IMR-90 (cell line): ENCODE measurements at regions not wholly inside any gene's neighbourhood (a gene's known extent, or its start where the extent isn't known, plus 50 kb on each side); places are given as distances from the start of the nearest gene placed in this dataset.

Experiments
- ATAC-seq: fragments of 200-7000 bp; cut with Tn5 transposase; 2 replicates; pipeline ENCODE4 v1.9.1; 2020; ENCODE audit warnings: low read depth, mild to moderate bottlenecking, moderate library complexity
- BruUV-seq: library from RNA; stranded (reverse); fragments of 400-500 nt; replicated peaks from 2 replicates; lab custom pipeline; 2021; lab: Mats Ljungman, UMichigan
- CTCF ChIA-PET: fragments of 300-600 bp; formaldehyde crosslinking; extraction: SDS; loops from one replicate; lab custom pipeline; 2021; ENCODE audit warnings: antibody characterized with exemption; lab: Yijun Ruan, JAX
- POLR2A ChIA-PET: fragments of 300-600 bp; sonication (Branson Sonifier 250); formaldehyde crosslinking; loops from one replicate; lab custom pipeline; 2022; ENCODE audit warnings: antibody characterized with exemption; ENCODE audit not compliant: unreplicated experiment; lab: Charles Lee
- DNase-seq: peaks from one replicate; pipeline ENCODE4 v3.0.0; 2013
- H2AFZ ChIP-seq: replicated peaks from 2 replicates; pipeline ENCODE3; 2013; ENCODE audit warnings: low read length, mild to moderate bottlenecking; ENCODE audit not compliant: poor library complexity
- H2AK5ac ChIP-seq: 2 replicates; pipeline ENCODE4 v1.6.1; 2013; ENCODE audit warnings: low read depth, low read length, inconsistent platforms
- H2AK9ac ChIP-seq: replicated peaks from 2 replicates; pipeline ENCODE3; 2013; ENCODE audit warnings: mild to moderate bottlenecking, low read depth, low read length, moderate library complexity; ENCODE audit not compliant: poor library complexity
- H2BK120ac ChIP-seq: 2 replicates; pipeline ENCODE4 v1.6.1; 2013; ENCODE audit warnings: low read depth, low read length, inconsistent platforms
- H2BK15ac ChIP-seq: 3 replicates; pipeline ENCODE4 v1.6.1; 2013; ENCODE audit warnings: low read depth, low read length, inconsistent platforms
- H2BK20ac ChIP-seq: 2 replicates; pipeline ENCODE4 v1.6.1; 2013; ENCODE audit warnings: low read depth, mild to moderate bottlenecking, inconsistent platforms, low read length, moderate library complexity
- H2BK5ac ChIP-seq: 2 replicates; pipeline ENCODE4 v1.6.1; 2013; ENCODE audit warnings: mild to moderate bottlenecking, low read depth, low read length, inconsistent platforms; ENCODE audit not compliant: poor library complexity, severe bottlenecking
- H3K14ac ChIP-seq: replicated peaks from 2 replicates; pipeline ENCODE4 v1.6.1; 2013; ENCODE audit warnings: low read depth, low read length, inconsistent platforms
- H3K18ac ChIP-seq: 2 replicates; pipeline ENCODE4 v1.6.1; 2013; ENCODE audit warnings: low read depth, low read length, control low read depth
- H3K23ac ChIP-seq: 2 replicates; pipeline ENCODE4 v1.6.1; 2013; ENCODE audit warnings: low read depth, low read length, inconsistent platforms
- H3K27ac ChIP-seq: 2 replicates; pipeline ENCODE4 v1.5.1; 2013; ENCODE audit warnings: mild to moderate bottlenecking, control low read depth, low read length; ENCODE audit not compliant: insufficient read depth
- H3K27me3 ChIP-seq: 2 replicates; pipeline ENCODE4 v1.6.1; 2013; ENCODE audit warnings: low read length; ENCODE audit not compliant: control insufficient read depth, insufficient read depth
- H3K36me3 ChIP-seq: 2 replicates; pipeline ENCODE4 v1.6.1; 2013; ENCODE audit warnings: low read length, mixed read lengths; ENCODE audit not compliant: control insufficient read depth, insufficient read depth
- H3K4ac ChIP-seq: 2 replicates; pipeline ENCODE4 v1.6.1; 2013; ENCODE audit warnings: low read depth, low read length, inconsistent platforms
- H3K4me1 ChIP-seq: 2 replicates; pipeline ENCODE4 v1.6.1; 2013; ENCODE audit warnings: low read length, mixed read lengths; ENCODE audit not compliant: control insufficient read depth, insufficient read depth
- H3K4me2 ChIP-seq: 2 replicates; pipeline ENCODE4 v1.6.1; 2013; ENCODE audit warnings: low read depth, mild to moderate bottlenecking, control low read depth, low read length, moderate library complexity
- H3K4me3 ChIP-seq: 2 replicates; pipeline ENCODE4 v1.5.1; 2013; ENCODE audit warnings: low read depth, mild to moderate bottlenecking, control low read depth, low read length, moderate library complexity; ENCODE audit not compliant: insufficient read depth
- H3K56ac ChIP-seq: 2 replicates; pipeline ENCODE4 v1.6.1; 2013; ENCODE audit warnings: low read length, inconsistent platforms; ENCODE audit not compliant: insufficient read depth; ENCODE audit errors: extremely low read depth
- H3K79me1 ChIP-seq, 2 experiments: 2 replicates each; pipeline ENCODE4 v1.6.1; 2013; ENCODE audit warnings: low read length in 2 of 2, inconsistent platforms in 1 of 2, low read depth in 1 of 2
- H3K9ac ChIP-seq: 2 replicates; pipeline ENCODE4 v1.6.1; 2013; ENCODE audit warnings: low read depth, low read length, control low read depth
- H3K9me1 ChIP-seq: 2 replicates; pipeline ENCODE4 v1.6.1; 2013; ENCODE audit warnings: low read length, inconsistent platforms; ENCODE audit not compliant: insufficient read depth
- H3K9me3 ChIP-seq: 2 replicates; pipeline ENCODE4 v1.6.1; 2013; ENCODE audit warnings: low read length; ENCODE audit not compliant: control insufficient read depth, insufficient read depth
- H4K20me1 ChIP-seq: 2 replicates; pipeline ENCODE4 v1.6.1; 2013; ENCODE audit warnings: low read length, inconsistent platforms; ENCODE audit not compliant: insufficient read depth
- H4K5ac ChIP-seq: 2 replicates; pipeline ENCODE4 v1.6.1; 2013; ENCODE audit warnings: mild to moderate bottlenecking, low read depth, low read length, control low read depth
- H4K8ac ChIP-seq, 2 experiments: 2 replicates each; pipeline ENCODE4 v1.6.1; 2013; ENCODE audit warnings: low read depth in 2 of 2, low read length in 2 of 2, control low read depth in 1 of 2, inconsistent platforms in 1 of 2
- H4K91ac ChIP-seq: 2 replicates; pipeline ENCODE4 v1.6.1; 2013; ENCODE audit warnings: low read depth, low read length, inconsistent platforms; ENCODE audit not compliant: insufficient read depth
- BHLHE40 ChIP-seq: fragments of 150-350 bp; IDR thresholded peaks from 2 replicates; pipeline ENCODE4 v1.6.1; 2016; ENCODE audit warnings: mild to moderate bottlenecking, low read depth, low read length
- FOS ChIP-seq: fragments of 150-350 bp; IDR thresholded peaks from 2 replicates; pipeline ENCODE4 v1.6.1; 2016; ENCODE audit warnings: low read depth, low read length
- MAFK ChIP-seq: IDR thresholded peaks from 2 replicates; pipeline ENCODE4 v1.6.1; 2012; ENCODE audit warnings: low read depth, low read length, improper control_type of control experiment
- MAZ ChIP-seq: IDR thresholded peaks from 2 replicates; pipeline ENCODE4 v1.6.1; 2012; ENCODE audit warnings: low read depth, mild to moderate bottlenecking, low read length, improper control_type of control experiment, moderate library complexity, borderline replicate concordance
- RAD21 ChIP-seq: IDR thresholded peaks from 2 replicates; pipeline ENCODE4 v1.6.1; 2012; ENCODE audit warnings: low read length, improper control_type of control experiment
- RFX5 ChIP-seq: IDR thresholded peaks from 2 replicates; pipeline ENCODE4 v1.8.0; 2012; ENCODE audit warnings: low read depth, mild to moderate bottlenecking, low read length, moderate library complexity
- SMC3 ChIP-seq: fragments of 150-350 bp; IDR thresholded peaks from 2 replicates; pipeline ENCODE4 v1.6.1; 2016; ENCODE audit warnings: low read depth, mild to moderate bottlenecking, antibody characterized with exemption, low read length, moderate library complexity
- WGBS, 2 experiments: methylation state at CpG; one replicate each; pipeline versions ENCODE4 v1.1.5 to v1.1.7; 2013; ENCODE audit warnings: missing lambda C conversion rate in 2 of 2; ENCODE audit not compliant: insufficient read length in 1 of 2; ENCODE audit errors: extremely low coverage in 2 of 2; 5-methylcytosine and 5-hydroxymethylcytosine counted together
- dilution Hi-C: fragments of 300-500 bp; cut with HindIII; formaldehyde crosslinking; loops from one replicate; pipeline ENCODE4 v1.14.3; 2018; ENCODE audit warnings: low sequenced_read_pairs; ENCODE audit not compliant: unreplicated experiment
- in situ Hi-C: fragments of 300-500 bp; cut with MboI; formaldehyde crosslinking; loops from 3 replicates; pipeline ENCODE4 v1.14.3; 2019; ENCODE audit warnings: low sequenced_read_pairs, inconsistent platforms, mixed read lengths
- intact Hi-C: fragments of 100-400 bp; cut with micrococcal nuclease; formaldehyde crosslinking; loops from 2 replicates; pipeline ENCODE4 v1.10.0; 2022
- TF ChIP-seq, protein P1 (sequence below): conservative IDR thresholded peaks from 2 replicates; pipeline ENCODE4 v1.5.1; 2012; ENCODE audit warnings: mild to moderate bottlenecking, low read depth, low read length, improper control_type of control experiment

DNA sequence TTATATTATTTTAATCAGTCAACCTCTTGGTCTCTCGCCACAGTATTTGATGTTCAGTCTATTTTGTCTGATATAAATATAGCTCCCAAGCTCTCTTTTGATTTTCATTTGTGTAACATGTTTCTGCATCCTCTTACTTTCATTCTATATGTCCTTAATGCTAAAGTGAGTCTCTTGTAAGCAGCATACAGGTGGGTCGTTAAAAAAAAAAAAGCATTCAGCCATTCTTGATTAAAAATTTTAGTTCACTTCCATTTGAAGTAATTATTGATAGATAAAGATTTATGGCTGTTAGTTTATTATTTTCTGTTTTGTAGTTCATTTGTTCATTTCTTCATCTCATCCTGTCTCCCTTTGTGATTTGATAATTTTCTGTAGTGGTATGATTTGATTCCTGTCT, 229.1 kb downstream of the GUCY2F start:
- no peak overlapping the region for H4K91ac ChIP-seq
- H2AFZ ChIP-seq, result no peak overlapping the region
- in situ Hi-C loops (no loop called here), intact Hi-C loops (no loop called here), dilution Hi-C loops (no loop called here)
- no peak overlapping the region for H2BK5ac ChIP-seq
- no peaks in the 10 kb centered on the region for H3K36me3 ChIP-seq
- H3K18ac ChIP-seq, result no peak overlapping the region
- H3K79me1 ChIP-seq, result no peaks in the 10 kb centered on the region
- no peak for ATAC-seq
- no peak overlapping the region for H3K4me2 ChIP-seq
- H3K27me3 ChIP-seq, result no peaks in the 10 kb centered on the region
- POLR2A ChIA-PET, result no interaction called here
- H2BK120ac ChIP-seq, result no peak overlapping the region
- no peak overlapping the region for H2AK9ac ChIP-seq
- H3K9me1 ChIP-seq, result no peaks in the 10 kb centered on the region
- H4K5ac ChIP-seq, result no peak overlapping the region
- no peak for DNase-seq
- no TSS peak for BruUV-seq
- no peak for TF ChIP-seq RFX5
- no peak for TF ChIP-seq BHLHE40
- TF ChIP-seq SMC3, result no peak
- TF ChIP-seq FOS, result no peak
- no peak for TF ChIP-seq RAD21
- TF ChIP-seq MAZ, result no peak
- TF ChIP-seq, protein P1, sequence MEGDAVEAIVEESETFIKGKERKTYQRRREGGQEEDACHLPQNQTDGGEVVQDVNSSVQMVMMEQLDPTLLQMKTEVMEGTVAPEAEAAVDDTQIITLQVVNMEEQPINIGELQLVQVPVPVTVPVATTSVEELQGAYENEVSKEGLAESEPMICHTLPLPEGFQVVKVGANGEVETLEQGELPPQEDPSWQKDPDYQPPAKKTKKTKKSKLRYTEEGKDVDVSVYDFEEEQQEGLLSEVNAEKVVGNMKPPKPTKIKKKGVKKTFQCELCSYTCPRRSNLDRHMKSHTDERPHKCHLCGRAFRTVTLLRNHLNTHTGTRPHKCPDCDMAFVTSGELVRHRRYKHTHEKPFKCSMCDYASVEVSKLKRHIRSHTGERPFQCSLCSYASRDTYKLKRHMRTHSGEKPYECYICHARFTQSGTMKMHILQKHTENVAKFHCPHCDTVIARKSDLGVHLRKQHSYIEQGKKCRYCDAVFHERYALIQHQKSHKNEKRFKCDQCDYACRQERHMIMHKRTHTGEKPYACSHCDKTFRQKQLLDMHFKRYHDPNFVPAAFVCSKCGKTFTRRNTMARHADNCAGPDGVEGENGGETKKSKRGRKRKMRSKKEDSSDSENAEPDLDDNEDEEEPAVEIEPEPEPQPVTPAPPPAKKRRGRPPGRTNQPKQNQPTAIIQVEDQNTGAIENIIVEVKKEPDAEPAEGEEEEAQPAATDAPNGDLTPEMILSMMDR, result no peak
- TF ChIP-seq MAFK, result no peak
- no peak overlapping the region for H3K4me3 ChIP-seq
- H3K56ac ChIP-seq, result no peak overlapping the region
- H3K4ac ChIP-seq, result no peak overlapping the region
- no peak overlapping the region for H3K23ac ChIP-seq
- H4K20me1 ChIP-seq, result no peaks in the 10 kb centered on the region
- CTCF ChIA-PET, result interaction anchor here (0.6 kb wide), 1 partner anchor 639 kb away, joined by 3 read pairs; no protein-coding TSS in a partner anchor
- no CpG with 5 or more reads among the region's 2 CpGs for WGBS, 2 experiments
- 0 out of 2 replicates have a peak, but pooled peaks cover 3% of the 10 kb centered on the region for H3K9me3 ChIP-seq
- H2AK5ac ChIP-seq, result no peak overlapping the region
- H2BK20ac ChIP-seq, result no peak overlapping the region
- H4K8ac ChIP-seq, result no peak overlapping the region
- no peak overlapping the region for H3K14ac ChIP-seq
- H3K4me1 ChIP-seq, result no peaks in the 10 kb centered on the region
- H3K27ac ChIP-seq, result no peak overlapping the region
- no peak overlapping the region for H2BK15ac ChIP-seq
- H3K9ac ChIP-seq, result no peak overlapping the region
